K562 (cell line): ENCODE measurements at regions not wholly inside any gene's neighbourhood (a gene's known extent, or its start where the extent isn't known, plus 50 kb on each side); places are given as distances from the start of the nearest gene placed in this dataset.

ENCODE experiments used
- ATAC-seq: fragments of 200-7000 bp; cut with Tn5 transposase; 3 replicates; pipeline ENCODE4 v1.9.1; 2020; ENCODE audit warnings: moderate library complexity
- BruUV-seq: library from RNA; stranded (reverse); fragments of 400-500 nt; replicated peaks from 2 replicates; lab custom pipeline; 2021; lab: Mats Ljungman, UMichigan
- CTCF ChIA-PET: fragments of 300-600 bp; formaldehyde crosslinking; extraction: SDS; loops from one replicate; lab custom pipeline; 2021; ENCODE audit warnings: low intra/inter-chr PET ratio; lab: Yijun Ruan, JAX
- POLR2A ChIA-PET: fragments of 300-600, 350-650 bp; sonication (Branson Sonifier 250); formaldehyde crosslinking; extraction: SDS; loops from one replicate; lab custom pipeline; 2021; ENCODE audit warnings: antibody characterized with exemption, inconsistent platforms; lab: Yijun Ruan, JAX
- DNase-seq, 4 experiments: peaks; one replicate each; pipeline versions ENCODE4 v3.0.0 to v3.0.0-alpha.2; 2011 to 2018; ENCODE audit warnings: low spot score in 3 of 4, mixed read lengths in 3 of 4; ENCODE audit errors: extremely low read depth in 1 of 4
- FAIRE-seq: peaks from 2 replicates; lab custom pipeline; 2011; peaks lifted over from hg19 to GRCh38; lab: Jason Lieb, UNC
- H2AFZ ChIP-seq: 2 replicates; pipeline ENCODE4 v1.6.0; 2011; ENCODE audit warnings: low read depth, low read length, control low read depth, inconsistent platforms
- H3K27ac ChIP-seq: fragments of 200-600 bp; 3 replicates; pipeline ENCODE4 v1.8.0; 2011; ENCODE audit warnings: low read depth, mild to moderate bottlenecking, control low read depth, inconsistent platforms, low read length, moderate library complexity, mixed read lengths; ENCODE audit errors: extremely low read depth
- H3K27me3 ChIP-seq, 2 experiments: fragments of 300-600 bp in 1 of 2; 2 replicates in 1 of 2; 3 replicates in 1 of 2; pipeline versions ENCODE4 v1.6.0 to v1.8.0; 2011; ENCODE audit warnings: inconsistent platforms in 2 of 2, low read length in 2 of 2, mild to moderate bottlenecking in 1 of 2, mixed read lengths in 1 of 2, moderate library complexity in 1 of 2; ENCODE audit not compliant: control insufficient read depth in 2 of 2, insufficient read depth in 2 of 2
- H3K36me3 ChIP-seq: fragments of 300-600 bp; 3 replicates; pipeline ENCODE4 v1.8.0; 2011; ENCODE audit warnings: mild to moderate bottlenecking, low read length, inconsistent platforms; ENCODE audit not compliant: control insufficient read depth, insufficient read depth
- H3K4me1 ChIP-seq, 2 experiments: fragments of 200-600 bp in 1 of 2; replicated peaks in 1 of 2; 2 replicates in 1 of 2; 3 replicates in 1 of 2; pipeline versions ENCODE4 v1.5.1 to v1.8.0; 2011; ENCODE audit warnings: inconsistent platforms in 2 of 2, low read length in 2 of 2, mild to moderate bottlenecking in 1 of 2, mixed read lengths in 1 of 2, moderate library complexity in 1 of 2; ENCODE audit not compliant: control insufficient read depth in 2 of 2, insufficient read depth in 2 of 2
- H3K4me2 ChIP-seq: 2 replicates; pipeline ENCODE4 v1.6.1; 2011; ENCODE audit warnings: low read length, control low read depth, inconsistent platforms, mixed read lengths; ENCODE audit not compliant: insufficient read depth
- H3K4me3 ChIP-seq: fragments of 200-600 bp; sonication (generic), shearing (Covaris generic); 2 replicates; pipeline ENCODE4 v1.5.1; 2016; ENCODE audit warnings: control low read depth, inconsistent platforms
- H3K79me2 ChIP-seq: fragments of 200-600 bp; 3 replicates; pipeline ENCODE4 v1.8.0; 2011; ENCODE audit warnings: low read length, inconsistent platforms; ENCODE audit not compliant: control insufficient read depth, insufficient read depth
- H3K9ac ChIP-seq, 2 experiments: 2 replicates each; pipeline versions ENCODE4 v1.6.0 to v1.6.1; 2011; ENCODE audit warnings: low read depth in 2 of 2, low read length in 2 of 2, control low read depth in 1 of 2, inconsistent platforms in 1 of 2, mild to moderate bottlenecking in 1 of 2, mixed read lengths in 1 of 2; ENCODE audit not compliant: insufficient read depth in 1 of 2
- H3K9me1 ChIP-seq: one replicate; pipeline ENCODE4 v1.6.0; 2011; ENCODE audit warnings: inconsistent platforms, mild to moderate bottlenecking, low read length, moderate library complexity; ENCODE audit not compliant: control insufficient read depth, insufficient read depth
- H3K9me3 ChIP-seq: replicated peaks from 2 replicates; pipeline ENCODE4 v1.5.1; 2011; ENCODE audit warnings: low read depth, low read length, inconsistent platforms; ENCODE audit not compliant: control insufficient read depth, insufficient read depth
- H4K20me1 ChIP-seq: replicated peaks from 2 replicates; pipeline ENCODE4 v1.6.1; 2011; ENCODE audit warnings: low read length, inconsistent platforms, mixed read lengths; ENCODE audit not compliant: control insufficient read depth, insufficient read depth
- ELF2 ChIP-seq: fragments of 250-450 bp; sonication (Bioruptor Pico); IDR thresholded peaks from 2 replicates; pipeline ENCODE4 v1.5.0; 2021; ENCODE audit warnings: mild to moderate bottlenecking
- ERF ChIP-seq: fragments of 450-650 bp; formaldehyde crosslinking; IDR thresholded peaks from 2 replicates; pipeline ENCODE4 v1.4.0; 2020; ENCODE audit warnings: mild to moderate bottlenecking, mixed read lengths
- ESRRA ChIP-seq: fragments of 450-650 bp; IDR thresholded peaks from 2 replicates; pipeline ENCODE4 v1.6.1; 2014; ENCODE audit warnings: low read depth, mild to moderate bottlenecking, moderate library complexity, borderline replicate concordance
- ETV1 ChIP-seq: fragments of 450-650 bp; conservative IDR thresholded peaks from 2 replicates; pipeline ENCODE4 v1.6.1; 2016; ENCODE audit warnings: missing genetic modification characterization, control low read depth, low read depth, missing compliant biosample characterization
- FOXJ2 ChIP-seq: fragments of 200-800 bp; sonication (Bioruptor generic); IDR thresholded peaks from 2 replicates; pipeline ENCODE4 v1.6.1; 2016; ENCODE audit warnings: missing genetic modification characterization, missing compliant biosample characterization
- GMEB1 ChIP-seq: fragments of 250-450 bp; sonication (Bioruptor Pico); IDR thresholded peaks from 2 replicates; pipeline ENCODE4 v1.4.0; 2020; ENCODE audit warnings: mild to moderate bottlenecking
- PRMT5 ChIP-seq: sonication (generic); formaldehyde crosslinking; IDR thresholded peaks from 2 replicates; pipeline ENCODE4 v1.5.0; 2020; ENCODE audit warnings: missing genetic modification reagents
- RUNX1 ChIP-seq: sonication (generic); IDR thresholded peaks from 2 replicates; pipeline ENCODE4 v1.6.1; 2016; ENCODE audit warnings: antibody characterized with exemption, low read depth
- SOX6 ChIP-seq: fragments of 450-650 bp; IDR thresholded peaks from 2 replicates; pipeline ENCODE4 v1.6.1; 2014; ENCODE audit warnings: mild to moderate bottlenecking
- ZNF79 ChIP-seq: fragments of 250-450 bp; sonication (Bioruptor Pico); IDR thresholded peaks from 2 replicates; pipeline ENCODE4 v1.4.0; 2020; ENCODE audit warnings: low read depth, mild to moderate bottlenecking, moderate library complexity
- WGBS: fragments of 100-300 bp; shearing (Covaris generic); methylation state at CpG from one replicate; pipeline ENCODE4 v1.1.6; 2016; ENCODE audit warnings: low coverage, mixed read lengths; ENCODE audit not compliant: insufficient coverage; ENCODE audit errors: missing lambda C conversion rate; 5-methylcytosine and 5-hydroxymethylcytosine counted together
- in situ Hi-C: fragments of 300-500 bp; cut with MboI; formaldehyde crosslinking; loops from 4 replicates; pipeline ENCODE4 v1.15.0; 2018; ENCODE audit warnings: inconsistent platforms, mixed read lengths
- intact Hi-C: fragments of 100-400 bp; cut with micrococcal nuclease; formaldehyde crosslinking; loops from 2 replicates; pipeline ENCODE4 v1.14.2; 2022
- TF ChIP-seq, protein P1 (sequence below), 2 experiments: IDR thresholded peaks; 2 replicates each; pipeline ENCODE4 v1.6.1; 2012; ENCODE audit warnings: improper control_type of control experiment in 2 of 2, low read depth in 2 of 2, low read length in 2 of 2, borderline replicate concordance in 1 of 2

DNA sequence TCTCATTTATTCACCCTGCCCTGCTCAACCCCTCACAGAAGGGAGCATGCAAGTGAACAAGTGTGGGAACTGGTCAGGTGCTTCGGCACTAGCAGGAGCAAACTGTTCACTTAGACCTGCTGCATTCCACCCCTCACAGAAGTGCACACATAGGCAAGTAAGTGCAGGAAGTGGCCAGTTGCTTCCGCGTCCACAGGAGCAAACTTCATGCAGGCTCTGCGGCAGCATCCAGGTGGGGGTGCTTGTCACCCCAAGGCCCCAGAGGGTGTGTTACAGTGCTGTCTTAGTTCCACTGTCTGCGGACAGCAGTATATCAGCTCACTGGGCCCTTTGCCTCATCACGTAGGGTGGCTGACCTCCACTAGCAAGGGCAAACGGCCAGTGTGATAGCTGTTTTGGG is 167.3 kb upstream of the AVPR1A start:
- H3K9me3 ChIP-seq = no peaks in the 10 kb centered on the region
- BruUV-seq = no TSS peak
- ChIA-PET CTCF (no interaction called here), POLR2A (no interaction called here)
- H3K9ac ChIP-seq = no peak overlapping the region
- H4K20me1 ChIP-seq = no peaks in the 10 kb centered on the region
- intact Hi-C loops = no loop called here
- in situ Hi-C loops = no loop called here
- WGBS = 0% methylated on average over 7 of the region's 7 CpGs
- H3K27me3 ChIP-seq = no peaks in the 10 kb centered on the region
- ATAC-seq (no peak), DNase-seq (no peak), FAIRE-seq (no peak)
- no peaks in the 10 kb centered on the region for H3K4me1 ChIP-seq
- no peak overlapping the region for H2AFZ ChIP-seq
- no peaks in the 10 kb centered on the region for H3K9me1 ChIP-seq
- H3K4me2 ChIP-seq = no peak overlapping the region
- H3K4me3 ChIP-seq = no peak overlapping the region
- no peak for TF ChIP-seq ESRRA
- no peak for TF ChIP-seq RUNX1
- no peak for TF ChIP-seq ZNF79 (CRISPR knock-in tag)
- no peak for TF ChIP-seq SOX6
- no peak for TF ChIP-seq ERF (CRISPR knock-in tag)
- TF ChIP-seq, protein P1, sequence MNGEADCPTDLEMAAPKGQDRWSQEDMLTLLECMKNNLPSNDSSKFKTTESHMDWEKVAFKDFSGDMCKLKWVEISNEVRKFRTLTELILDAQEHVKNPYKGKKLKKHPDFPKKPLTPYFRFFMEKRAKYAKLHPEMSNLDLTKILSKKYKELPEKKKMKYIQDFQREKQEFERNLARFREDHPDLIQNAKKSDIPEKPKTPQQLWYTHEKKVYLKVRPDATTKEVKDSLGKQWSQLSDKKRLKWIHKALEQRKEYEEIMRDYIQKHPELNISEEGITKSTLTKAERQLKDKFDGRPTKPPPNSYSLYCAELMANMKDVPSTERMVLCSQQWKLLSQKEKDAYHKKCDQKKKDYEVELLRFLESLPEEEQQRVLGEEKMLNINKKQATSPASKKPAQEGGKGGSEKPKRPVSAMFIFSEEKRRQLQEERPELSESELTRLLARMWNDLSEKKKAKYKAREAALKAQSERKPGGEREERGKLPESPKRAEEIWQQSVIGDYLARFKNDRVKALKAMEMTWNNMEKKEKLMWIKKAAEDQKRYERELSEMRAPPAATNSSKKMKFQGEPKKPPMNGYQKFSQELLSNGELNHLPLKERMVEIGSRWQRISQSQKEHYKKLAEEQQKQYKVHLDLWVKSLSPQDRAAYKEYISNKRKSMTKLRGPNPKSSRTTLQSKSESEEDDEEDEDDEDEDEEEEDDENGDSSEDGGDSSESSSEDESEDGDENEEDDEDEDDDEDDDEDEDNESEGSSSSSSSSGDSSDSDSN (IDR thresholded peaks at IDR 0.05; ENCODE audit: borderline replicate concordance in 1 of 2, low read depth in 2 of 2, low read length in 2 of 2) = no peak
- no peak for TF ChIP-seq GMEB1 (CRISPR knock-in tag)
- no peak for TF ChIP-seq ETV1 (tag)
- no peak for TF ChIP-seq FOXJ2 (tag)
- TF ChIP-seq ELF2 = no peak
- TF ChIP-seq PRMT5 (CRISPR knock-in tag) = no peak
- no peaks in the 10 kb centered on the region for H3K36me3 ChIP-seq
- no peaks in the 10 kb centered on the region for H3K79me2 ChIP-seq
- H3K27ac ChIP-seq = no peak overlapping the region
